Neural progenitor cell (in vitro differentiated cells): ENCODE measurements at regions not wholly inside any gene's neighbourhood (a gene's known extent, or its start where the extent isn't known, plus 50 kb on each side); places are given as distances from the start of the nearest gene placed in this dataset.

Experiments
- DNase-seq: peaks from one replicate; pipeline ENCODE4 v3.0.0-alpha.2; 2016; ENCODE audit warnings: low spot score
- H2AFZ ChIP-seq: fragments of 200-600 bp; sonication (generic); replicated peaks from 2 replicates; pipeline ENCODE4 v1.6.1; 2016; ENCODE audit warnings: antibody characterized with exemption
- H3F3A ChIP-seq: fragments of 200-600 bp; sonication (generic); 2 replicates; pipeline ENCODE4 v1.6.1; 2016; ENCODE audit warnings: antibody characterized with exemption, low read depth
- H3K27ac ChIP-seq: fragments of 200-600 bp; sonication (generic); 2 replicates; pipeline ENCODE4 v1.5.1; 2016; ENCODE audit warnings: mild to moderate bottlenecking
- H3K27me3 ChIP-seq: fragments of 200-600 bp; sonication (generic); 2 replicates; pipeline ENCODE4 v1.6.1; 2016; ENCODE audit warnings: mild to moderate bottlenecking, moderate library complexity
- H3K36me3 ChIP-seq: fragments of 200-600 bp; sonication (generic); 2 replicates; pipeline ENCODE4 v1.5.1; 2016
- H3K4me1 ChIP-seq: fragments of 200-600 bp; sonication (generic); 2 replicates; pipeline ENCODE4 v1.6.1; 2016; ENCODE audit warnings: mixed run types
- H3K4me2 ChIP-seq: fragments of 200-600 bp; sonication (generic); 2 replicates; pipeline ENCODE4 v1.6.1; 2016
- H3K4me3 ChIP-seq: fragments of 200-600 bp; sonication (generic); 2 replicates; pipeline ENCODE4 v1.5.1; 2016
- H3K79me2 ChIP-seq: fragments of 200-600 bp; sonication (generic); 2 replicates; pipeline ENCODE4 v1.6.1; 2016; ENCODE audit warnings: low read depth
- H3K9ac ChIP-seq: fragments of 200-600 bp; sonication (generic); 2 replicates; pipeline ENCODE4 v1.6.1; 2016
- H3K9me3 ChIP-seq: fragments of 200-600 bp; sonication (generic); 2 replicates; pipeline ENCODE4 v1.5.1; 2016; ENCODE audit warnings: low read depth
- H4K20me1 ChIP-seq: fragments of 200-600 bp; sonication (generic); 2 replicates; pipeline ENCODE4 v1.6.1; 2016; ENCODE audit warnings: low read depth
- H3K27ac Mint-ChIP-seq: 3 replicates; pipeline ENCODE4 v1.8.0; 2021; ENCODE audit warnings: mixed read lengths
- H3K27me3 Mint-ChIP-seq: 2 replicates; pipeline ENCODE4 v1.8.0; 2022; ENCODE audit warnings: low read depth, mild to moderate bottlenecking, inconsistent platforms, moderate library complexity, mixed read lengths; ENCODE audit not compliant: insufficient read depth
- H3K36me3 Mint-ChIP-seq: 3 replicates; pipeline ENCODE4 v1.8.0; 2021; ENCODE audit warnings: mixed read lengths
- H3K4me1 Mint-ChIP-seq: 3 replicates; pipeline ENCODE4 v1.8.0; 2021; ENCODE audit warnings: mixed read lengths
- H3K4me3 Mint-ChIP-seq: 3 replicates; pipeline ENCODE4 v1.8.0; 2021; ENCODE audit warnings: mild to moderate bottlenecking, moderate library complexity, mixed read lengths
- H3K9me3 Mint-ChIP-seq: 3 replicates; pipeline ENCODE4 v1.8.0; 2020; ENCODE audit warnings: mixed read lengths
- EZH2 ChIP-seq: fragments of 200-600 bp; sonication (generic); IDR thresholded peaks from 2 replicates; pipeline ENCODE4 v1.6.1; 2017; ENCODE audit warnings: antibody characterized with exemption, mild to moderate bottlenecking, moderate library complexity
- EZH2phosphoT487 ChIP-seq: fragments of 200-600 bp; sonication (generic); IDR thresholded peaks from 2 replicates; pipeline ENCODE4 v1.6.1; 2017; ENCODE audit warnings: antibody characterized with exemption
- TF ChIP-seq, protein P1 (sequence below): fragments of 200-600 bp; sonication (generic); IDR thresholded peaks from 2 replicates; pipeline ENCODE4 v1.5.1; 2017; ENCODE audit warnings: antibody characterized with exemption, mild to moderate bottlenecking

DNA sequence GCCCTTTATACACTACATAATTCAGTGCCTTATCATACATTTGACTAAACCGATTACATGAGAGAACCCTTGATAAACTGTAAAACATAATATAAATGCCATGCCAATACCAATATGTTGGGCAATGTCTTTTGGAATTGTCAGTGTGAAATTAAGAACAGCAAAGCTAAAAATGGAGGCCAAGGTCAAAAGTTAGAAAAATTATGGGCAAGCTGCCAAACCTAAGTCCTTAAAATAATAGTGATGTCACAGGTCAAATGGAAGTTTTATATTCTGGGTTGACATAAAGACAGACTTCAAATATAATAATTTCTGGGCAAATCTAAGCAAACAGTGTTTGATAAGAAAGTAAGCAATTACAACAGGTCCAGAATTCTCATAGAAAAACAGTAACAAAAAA lies 696.7 kb downstream of the RNF144B start:
- no peaks in the 10 kb centered on the region for H4K20me1 ChIP-seq
- no peaks in the 10 kb centered on the region for H3K9me3 ChIP-seq
- no peak for TF ChIP-seq EZH2
- no peak for TF ChIP-seq EZH2phosphoT487
- TF ChIP-seq, protein P1, sequence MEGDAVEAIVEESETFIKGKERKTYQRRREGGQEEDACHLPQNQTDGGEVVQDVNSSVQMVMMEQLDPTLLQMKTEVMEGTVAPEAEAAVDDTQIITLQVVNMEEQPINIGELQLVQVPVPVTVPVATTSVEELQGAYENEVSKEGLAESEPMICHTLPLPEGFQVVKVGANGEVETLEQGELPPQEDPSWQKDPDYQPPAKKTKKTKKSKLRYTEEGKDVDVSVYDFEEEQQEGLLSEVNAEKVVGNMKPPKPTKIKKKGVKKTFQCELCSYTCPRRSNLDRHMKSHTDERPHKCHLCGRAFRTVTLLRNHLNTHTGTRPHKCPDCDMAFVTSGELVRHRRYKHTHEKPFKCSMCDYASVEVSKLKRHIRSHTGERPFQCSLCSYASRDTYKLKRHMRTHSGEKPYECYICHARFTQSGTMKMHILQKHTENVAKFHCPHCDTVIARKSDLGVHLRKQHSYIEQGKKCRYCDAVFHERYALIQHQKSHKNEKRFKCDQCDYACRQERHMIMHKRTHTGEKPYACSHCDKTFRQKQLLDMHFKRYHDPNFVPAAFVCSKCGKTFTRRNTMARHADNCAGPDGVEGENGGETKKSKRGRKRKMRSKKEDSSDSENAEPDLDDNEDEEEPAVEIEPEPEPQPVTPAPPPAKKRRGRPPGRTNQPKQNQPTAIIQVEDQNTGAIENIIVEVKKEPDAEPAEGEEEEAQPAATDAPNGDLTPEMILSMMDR: no peak
- no peak overlapping the region for H3K9ac ChIP-seq
- no peak overlapping the region for H2AFZ ChIP-seq
- no peaks in the 10 kb centered on the region for H3K79me2 ChIP-seq
- no peaks in the 10 kb centered on the region for H3K27me3 ChIP-seq
- H3K4me3 Mint-ChIP-seq: no peak overlapping the region
- no peak overlapping the region for H3K4me2 ChIP-seq
- H3K36me3 ChIP-seq: no peaks in the 10 kb centered on the region
- H3K4me1 Mint-ChIP-seq: peaks cover 15% of the 10 kb centered on the region
- peaks cover 4% of the 10 kb centered on the region for H3K27me3 Mint-ChIP-seq
- H3K27ac Mint-ChIP-seq: no peak overlapping the region
- H3K9me3 Mint-ChIP-seq: peaks cover 8% of the 10 kb centered on the region
- DNase-seq: no peak
- H3K4me3 ChIP-seq: no peak overlapping the region
- no peaks in the 10 kb centered on the region for H3F3A ChIP-seq
- H3K27ac ChIP-seq: no peak overlapping the region
- H3K4me1 ChIP-seq: peaks cover 13% of the 10 kb centered on the region
- peaks cover 2% of the 10 kb centered on the region for H3K36me3 Mint-ChIP-seq

DNA sequence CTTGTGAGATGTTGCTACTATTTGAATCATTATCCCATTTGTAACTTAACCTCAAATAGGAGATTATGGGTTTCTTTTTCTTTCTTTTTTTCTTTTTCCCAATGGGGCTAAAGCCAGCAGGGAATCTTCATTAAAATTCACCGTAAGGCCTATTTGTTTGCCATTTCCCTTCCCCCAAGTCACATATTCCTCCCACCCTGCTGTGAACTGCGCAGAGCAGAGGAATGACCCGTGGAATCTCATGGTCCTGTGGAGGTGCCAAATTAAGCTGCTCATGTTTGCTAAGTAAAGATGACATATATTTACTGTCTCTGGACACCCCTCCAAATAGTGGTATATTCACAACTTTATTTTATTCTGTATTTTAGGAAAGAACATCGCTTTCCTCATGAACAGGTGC lies 699.3 kb downstream of the RNF144B start:
- H3K27me3 Mint-ChIP-seq: peaks cover 4% of the 10 kb centered on the region
- Histone ChIP-seq H3K27ac (no peak overlapping the region), H3K9ac (no peak overlapping the region), H3K36me3 (no peaks in the 10 kb centered on the region), H3K4me1 (peaks cover 13% of the 10 kb centered on the region), H3K27me3 (no peaks in the 10 kb centered on the region), H3F3A (no peaks in the 10 kb centered on the region), H3K4me3 (no peak overlapping the region), H2AFZ (no peak overlapping the region), H3K4me2 (peak overlapping the region; percentile 21), H3K79me2 (no peaks in the 10 kb centered on the region), H4K20me1 (no peaks in the 10 kb centered on the region), H3K9me3 (no peaks in the 10 kb centered on the region)
- TF ChIP-seq, protein P1: no peak
- TF ChIP-seq EZH2phosphoT487: peak; percentile 43
- no peak for TF ChIP-seq EZH2
- peaks cover 15% of the 10 kb centered on the region for H3K4me1 Mint-ChIP-seq
- no peaks in the 10 kb centered on the region for H3K36me3 Mint-ChIP-seq
- peaks cover 2% of the 10 kb centered on the region for H3K9me3 Mint-ChIP-seq
- H3K27ac Mint-ChIP-seq: no peak overlapping the region
- H3K4me3 Mint-ChIP-seq: no peak overlapping the region
- peak; percentile 37 for DNase-seq

GRCh38 chr6:19087296-19087695 lies 700.1 kb downstream of the RNF144B start:
- Mint-ChIP-seq H3K4me1 (peaks cover 15% of the 10 kb centered on the region), H3K27me3 (peaks cover 4% of the 10 kb centered on the region), H3K27ac (no peak overlapping the region), H3K36me3 (no peaks in the 10 kb centered on the region), H3K4me3 (no peak overlapping the region), H3K9me3 (peaks cover 2% of the 10 kb centered on the region)
- H3K4me3 ChIP-seq: no peak overlapping the region
- TF ChIP-seq EZH2 (no peak), EZH2phosphoT487 (no peak)
- TF ChIP-seq, protein P1: no peak
- no peak overlapping the region for H2AFZ ChIP-seq
- H3K9ac ChIP-seq: no peak overlapping the region
- no peaks in the 10 kb centered on the region for H4K20me1 ChIP-seq
- H3K79me2 ChIP-seq: no peaks in the 10 kb centered on the region
- H3K4me2 ChIP-seq: no peak overlapping the region
- peaks cover 13% of the 10 kb centered on the region for H3K4me1 ChIP-seq
- H3K27ac ChIP-seq: no peak overlapping the region
- no peaks in the 10 kb centered on the region for H3K9me3 ChIP-seq
- H3K27me3 ChIP-seq: no peaks in the 10 kb centered on the region
- H3K36me3 ChIP-seq: no peaks in the 10 kb centered on the region
- no peak for DNase-seq
- no peaks in the 10 kb centered on the region for H3F3A ChIP-seq
